Naive thymus-derived CD4-positive, alpha-beta T cell (primary cell): ENCODE measurements at regions not wholly inside any gene's neighbourhood (a gene's known extent, or its start where the extent isn't known, plus 50 kb on each side); places are given as distances from the start of the nearest gene placed in this dataset.

ENCODE experiments used
- ATAC-seq: fragments of 150-1000 bp; cut with Tn5 transposase; 2 replicates; pipeline ENCODE4 v1.10.0; 2021; ENCODE audit warnings: mild to moderate bottlenecking, moderate library complexity
- CTCF ChIA-PET: fragments of 350-600 bp; sonication (Branson Sonifier 250); formaldehyde crosslinking; loops from one replicate; lab custom pipeline; 2021; ENCODE audit warnings: antibody characterized with exemption; lab: Charles Lee
- POLR2A ChIA-PET: fragments of 350-600 bp; sonication (Branson Sonifier 250); formaldehyde crosslinking; loops from one replicate; lab custom pipeline; 2021; ENCODE audit warnings: antibody characterized with exemption, inconsistent platforms; lab: Charles Lee
- DNase-seq, 9 donors: peaks; one replicate each; pipeline versions ENCODE4 v3.0.0 to v3.0.0-alpha.2; 2020 to 2022; ENCODE audit warnings: mixed read lengths in 1 of 9
- H3K27ac ChIP-seq: one replicate; pipeline ENCODE4 v1.7.0; 2013; ENCODE audit warnings: mild to moderate bottlenecking, low read depth, low read length, moderate library complexity
- H3K27me3 ChIP-seq, 2 donors: one replicate each; pipeline ENCODE4 v1.7.0; 2013; ENCODE audit warnings: low read length in 2 of 2, mild to moderate bottlenecking in 2 of 2, moderate library complexity in 2 of 2; ENCODE audit not compliant: control insufficient read depth in 2 of 2, insufficient read depth in 2 of 2
- H3K36me3 ChIP-seq, 3 experiments: 1 replicate in 2 of 3; 2 replicates in 1 of 3; pipeline ENCODE4 v1.7.0; 2013; ENCODE audit warnings: low read length in 3 of 3, mild to moderate bottlenecking in 3 of 3, moderate library complexity in 1 of 3; ENCODE audit not compliant: insufficient read depth in 3 of 3, control insufficient read depth in 2 of 3
- H3K4me1 ChIP-seq, 2 donors: one replicate each; pipeline ENCODE4 v1.7.0; 2013; ENCODE audit warnings: low read length in 2 of 2, mild to moderate bottlenecking in 2 of 2, moderate library complexity in 1 of 2; ENCODE audit not compliant: control insufficient read depth in 2 of 2, insufficient read depth in 2 of 2
- H3K4me3 ChIP-seq: 2 replicates; pipeline ENCODE4 v1.7.0; 2013; ENCODE audit warnings: mild to moderate bottlenecking, low read length
- H3K9me3 ChIP-seq, 3 experiments: 1 replicate in 2 of 3; 2 replicates in 1 of 3; pipeline ENCODE4 v1.7.0; 2013; ENCODE audit warnings: low read length in 3 of 3; ENCODE audit not compliant: control insufficient read depth in 2 of 3
- H3K27ac Mint-ChIP-seq, 9 donors: one replicate each; pipeline ENCODE4 v1.8.0; 2020 to 2022; ENCODE audit warnings: mixed read lengths in 9 of 9, mild to moderate bottlenecking in 8 of 9, moderate library complexity in 5 of 9, inconsistent platforms in 2 of 9
- H3K27me3 Mint-ChIP-seq, 5 donors: one replicate each; pipeline ENCODE4 v1.8.0; 2021 to 2022; ENCODE audit warnings: mixed read lengths in 5 of 5, mild to moderate bottlenecking in 1 of 5
- H3K36me3 Mint-ChIP-seq, 5 donors: one replicate each; pipeline ENCODE4 v1.8.0; 2020 to 2022; ENCODE audit warnings: mixed read lengths in 5 of 5, mild to moderate bottlenecking in 3 of 5, inconsistent platforms in 1 of 5
- H3K4me1 Mint-ChIP-seq, 7 donors: one replicate each; pipeline ENCODE4 v1.8.0; 2020 to 2022; ENCODE audit warnings: mixed read lengths in 7 of 7, mild to moderate bottlenecking in 3 of 7, inconsistent platforms in 1 of 7
- H3K4me3 Mint-ChIP-seq, 10 donors: one replicate each; pipeline ENCODE4 v1.8.0; 2020 to 2022; ENCODE audit warnings: mild to moderate bottlenecking in 10 of 10, mixed read lengths in 10 of 10, moderate library complexity in 6 of 10, inconsistent platforms in 2 of 10
- H3K9me3 Mint-ChIP-seq, 11 donors: one replicate each; pipeline ENCODE4 v1.8.0; 2020 to 2022; ENCODE audit warnings: mixed read lengths in 11 of 11, mild to moderate bottlenecking in 4 of 11, inconsistent platforms in 1 of 11, moderate library complexity in 1 of 11
- intact Hi-C, 2 donors: fragments of 100-400 bp; cut with micrococcal nuclease; formaldehyde crosslinking; loops; one replicate each; pipeline ENCODE4 v1.15.1; 2023

- CTCF ChIA-PET: no interaction called here
- Histone ChIP-seq H3K27me3 (no peaks in the 10 kb centered on the region), H3K9me3 (no peaks in the 10 kb centered on the region), H3K4me3 (no peak overlapping the region), H3K4me1 (no peaks in the 10 kb centered on the region), H3K36me3 (no peaks in the 10 kb centered on the region), H3K27ac (no peak overlapping the region)
- intact Hi-C loops: no loop called here
- H3K27ac Mint-ChIP-seq: no peak overlapping the region
- H3K9me3 Mint-ChIP-seq: peaks cover 0 to 16% (median 3%) of the 10 kb centered on the region in 11 donors
- H3K27me3 Mint-ChIP-seq: peaks cover 0 to 14% (median 0%) of the 10 kb centered on the region in 5 donors
- ATAC-seq: no peak
- no peak for DNase-seq
- H3K4me1 Mint-ChIP-seq: no peaks in the 10 kb centered on the region
- no peak overlapping the region for H3K4me3 Mint-ChIP-seq
- no peaks in the 10 kb centered on the region for H3K36me3 Mint-ChIP-seq
- POLR2A ChIA-PET: no interaction called here
Observed at GRCh38 chr12:118714500-118714899, 266.8 kb upstream of the SRRM4 start.

GRCh38 chr12:118715647-118716046, 265.7 kb upstream of the SRRM4 start:
- H3K36me3 Mint-ChIP-seq: no peaks in the 10 kb centered on the region
- peaks cover 0 to 16% (median 1%) of the 10 kb centered on the region in 11 donors for H3K9me3 Mint-ChIP-seq
- no peaks in the 10 kb centered on the region for H3K4me1 ChIP-seq
- H3K4me3 Mint-ChIP-seq: no peak overlapping the region
- no peak overlapping the region for H3K4me3 ChIP-seq
- no peaks in the 10 kb centered on the region for H3K9me3 ChIP-seq
- POLR2A ChIA-PET: no interaction called here
- H3K27me3 Mint-ChIP-seq: peaks cover 0 to 11% (median 0%) of the 10 kb centered on the region in 5 donors
- CTCF ChIA-PET: no interaction called here
- H3K27me3 ChIP-seq: no peaks in the 10 kb centered on the region
- no peak overlapping the region for H3K27ac ChIP-seq
- intact Hi-C loops: no loop called here
- H3K36me3 ChIP-seq: no peaks in the 10 kb centered on the region
- H3K27ac Mint-ChIP-seq: no peak overlapping the region
- no peaks in the 10 kb centered on the region for H3K4me1 Mint-ChIP-seq
- no peak for DNase-seq
- no peak for ATAC-seq

GRCh38 chr12:118727196-118727978, 254.0 kb upstream of the SRRM4 start:
- no peak overlapping the region for H3K27ac ChIP-seq
- no peaks in the 10 kb centered on the region for H3K36me3 Mint-ChIP-seq
- H3K4me1 Mint-ChIP-seq: no peaks in the 10 kb centered on the region
- intact Hi-C loops: no loop called here
- no peaks in the 10 kb centered on the region for H3K27me3 Mint-ChIP-seq
- H3K9me3 Mint-ChIP-seq: peaks cover 0 to 10% (median 2%) of the 10 kb centered on the region in 11 donors
- H3K4me3 ChIP-seq: no peak overlapping the region
- no peak overlapping the region for H3K27ac Mint-ChIP-seq
- ATAC-seq (no peak), DNase-seq (no peak)
- CTCF ChIA-PET: no interaction called here
- no peak overlapping the region for H3K4me3 Mint-ChIP-seq
- POLR2A ChIA-PET: no interaction called here
- H3K9me3 ChIP-seq: no peaks in the 10 kb centered on the region
- H3K36me3 ChIP-seq: no peaks in the 10 kb centered on the region
- H3K4me1 ChIP-seq: no peaks in the 10 kb centered on the region
- no peaks in the 10 kb centered on the region for H3K27me3 ChIP-seq

- no peaks in the 10 kb centered on the region for H3K4me1 ChIP-seq
- H3K4me3 ChIP-seq: no peak overlapping the region
- ATAC-seq (no peak), DNase-seq (no peak)
- ChIA-PET POLR2A (no interaction called here), CTCF (no interaction called here)
- no peak overlapping the region for H3K27ac Mint-ChIP-seq
- peaks cover 0 to 8% (median 2%) of the 10 kb centered on the region in 11 donors for H3K9me3 Mint-ChIP-seq
- no peak overlapping the region for H3K27ac ChIP-seq
- no peaks in the 10 kb centered on the region for H3K4me1 Mint-ChIP-seq
- intact Hi-C loops: no loop called here
- H3K9me3 ChIP-seq: no peaks in the 10 kb centered on the region
- H3K4me3 Mint-ChIP-seq: no peak overlapping the region
- H3K27me3 Mint-ChIP-seq: no peaks in the 10 kb centered on the region
- no peaks in the 10 kb centered on the region for H3K27me3 ChIP-seq
- no peaks in the 10 kb centered on the region for H3K36me3 Mint-ChIP-seq
- H3K36me3 ChIP-seq: no peaks in the 10 kb centered on the region
Observed at GRCh38 chr12:118727979-118728366, 253.4 kb upstream of the SRRM4 start.

- intact Hi-C loops: no loop called here
- H3K27ac Mint-ChIP-seq: no peak overlapping the region
- ATAC-seq: no peak
Observed at GRCh38 chr12:118734266-118734665, 247.1 kb upstream of the SRRM4 start.

GRCh38 chr12:118737985-118738540, 243.3 kb upstream of the SRRM4 start:
- H3K4me3 Mint-ChIP-seq: no peak overlapping the region
- H3K4me1 Mint-ChIP-seq: no peaks in the 10 kb centered on the region
- Histone ChIP-seq H3K4me1 (no peaks in the 10 kb centered on the region), H3K4me3 (no peak overlapping the region), H3K36me3 (no peaks in the 10 kb centered on the region), H3K27me3 (no peaks in the 10 kb centered on the region), H3K9me3 (no peaks in the 10 kb centered on the region), H3K27ac (no peak overlapping the region)
- DNase-seq (no peak), ATAC-seq (no peak)
- POLR2A ChIA-PET: no interaction called here
- H3K27ac Mint-ChIP-seq: no peak overlapping the region
- H3K9me3 Mint-ChIP-seq: peaks cover 0 to 17% (median 5%) of the 10 kb centered on the region in 11 donors
- no peaks in the 10 kb centered on the region for H3K36me3 Mint-ChIP-seq
- intact Hi-C loops: no loop called here
- CTCF ChIA-PET: no interaction called here
- H3K27me3 Mint-ChIP-seq: peaks cover 0 to 8% (median 0%) of the 10 kb centered on the region in 5 donors

More at GRCh38 chr12:118734266-118734665, 247.1 kb upstream of the SRRM4 start:
- no peak for DNase-seq
- ChIA-PET CTCF (no interaction called here), POLR2A (no interaction called here)
- Mint-ChIP-seq H3K4me3 (no peak overlapping the region), H3K4me1 (no peaks in the 10 kb centered on the region), H3K27me3 (peaks cover 0 to 2% (median 0%) of the 10 kb centered on the region in 5 donors), H3K36me3 (no peaks in the 10 kb centered on the region), H3K9me3 (peaks cover 0 to 11% (median 5%) of the 10 kb centered on the region in 11 donors)
- H3K36me3 ChIP-seq: no peaks in the 10 kb centered on the region
- no peaks in the 10 kb centered on the region for H3K27me3 ChIP-seq
- no peaks in the 10 kb centered on the region for H3K4me1 ChIP-seq
- H3K27ac ChIP-seq: no peak overlapping the region
- no peak overlapping the region for H3K4me3 ChIP-seq
- H3K9me3 ChIP-seq: no peaks in the 10 kb centered on the region

- intact Hi-C loops: no loop called here
- no peak for DNase-seq
- no peaks in the 10 kb centered on the region for H3K36me3 ChIP-seq
- peaks cover 0 to 21% (median 7%) of the 10 kb centered on the region in 11 donors for H3K9me3 Mint-ChIP-seq
- peaks cover 0 to 12% (median 4%) of the 10 kb centered on the region in 5 donors for H3K27me3 Mint-ChIP-seq
- no peak overlapping the region for H3K27ac Mint-ChIP-seq
- ATAC-seq: no peak
- H3K9me3 ChIP-seq: no peaks in the 10 kb centered on the region
- ChIA-PET POLR2A (no interaction called here), CTCF (no interaction called here)
- H3K4me3 ChIP-seq: no peak overlapping the region
- no peaks in the 10 kb centered on the region for H3K36me3 Mint-ChIP-seq
- no peaks in the 10 kb centered on the region for H3K4me1 Mint-ChIP-seq
- H3K4me1 ChIP-seq: no peaks in the 10 kb centered on the region
- H3K4me3 Mint-ChIP-seq: no peak overlapping the region
- no peaks in the 10 kb centered on the region for H3K27me3 ChIP-seq
- H3K27ac ChIP-seq: no peak overlapping the region
Observed at GRCh38 chr12:118741194-118741593, 240.1 kb upstream of the SRRM4 start.
